Progenitor cell of endocrine pancreas (in vitro differentiated cells): ENCODE measurements at regions not wholly inside any gene's neighbourhood (a gene's known extent, or its start where the extent isn't known, plus 50 kb on each side); places are given as distances from the start of the nearest gene placed in this dataset.

Source experiments
- DNase-seq: peaks from one replicate; pipeline ENCODE4 v3.0.0; 2021; ENCODE audit warnings: low spot score; ENCODE audit not compliant: unreplicated experiment
- H3K27ac Mint-ChIP-seq: 2 replicates; pipeline ENCODE4 v1.8.0; 2021; ENCODE audit warnings: mild to moderate bottlenecking, moderate library complexity, mixed read lengths
- H3K27me3 Mint-ChIP-seq: 2 replicates; pipeline ENCODE4 v1.8.0; 2021; ENCODE audit warnings: mixed read lengths
- H3K36me3 Mint-ChIP-seq: 2 replicates; pipeline ENCODE4 v1.8.0; 2022; ENCODE audit warnings: mixed read lengths; ENCODE audit not compliant: insufficient read depth
- H3K4me1 Mint-ChIP-seq: 2 replicates; pipeline ENCODE4 v1.8.0; 2021; ENCODE audit warnings: low read depth, mixed read lengths
- H3K4me3 Mint-ChIP-seq: 2 replicates; pipeline ENCODE4 v1.8.0; 2021; ENCODE audit warnings: low read depth, mild to moderate bottlenecking, moderate library complexity, mixed read lengths
- H3K9me3 Mint-ChIP-seq: 2 replicates; pipeline ENCODE4 v1.8.0; 2021; ENCODE audit warnings: low read depth, mixed read lengths
- CTCF ChIP-seq: fragments of 200-600 bp; sonication (generic); IDR thresholded peaks from one replicate; pipeline ENCODE4 v1.5.0; 2021; ENCODE audit warnings: antibody characterized with exemption, mild to moderate bottlenecking; ENCODE audit not compliant: unreplicated experiment

DNA sequence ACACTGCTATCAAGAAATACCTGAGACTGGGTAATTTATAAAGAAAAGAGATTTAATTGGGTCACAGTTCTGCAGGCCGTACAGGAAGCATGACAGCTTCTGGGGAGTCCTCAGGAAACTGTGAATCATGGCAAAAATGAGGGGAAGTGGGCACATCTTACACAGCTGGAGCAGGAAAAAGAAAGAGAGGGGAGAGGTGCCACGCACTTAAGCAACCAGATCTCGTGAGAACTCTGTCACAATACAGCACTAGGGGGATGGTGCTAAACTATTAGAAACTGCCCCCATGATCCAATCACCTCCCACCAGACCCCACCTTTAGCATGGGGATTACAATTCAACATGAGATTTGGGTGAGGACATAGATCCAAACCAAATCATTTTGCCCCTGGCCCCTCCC lies 105.5 kb upstream of the CPLX2 start:
- DNase-seq, result no peak
- H3K27me3 Mint-ChIP-seq, result peaks cover 10% of the 10 kb centered on the region
- H3K27ac Mint-ChIP-seq, result no peak overlapping the region
- no peak overlapping the region for H3K4me3 Mint-ChIP-seq
- H3K9me3 Mint-ChIP-seq, result peaks cover 6% of the 10 kb centered on the region
- no peaks in the 10 kb centered on the region for H3K36me3 Mint-ChIP-seq
- no peak for TF ChIP-seq CTCF
- H3K4me1 Mint-ChIP-seq, result no peaks in the 10 kb centered on the region

DNA sequence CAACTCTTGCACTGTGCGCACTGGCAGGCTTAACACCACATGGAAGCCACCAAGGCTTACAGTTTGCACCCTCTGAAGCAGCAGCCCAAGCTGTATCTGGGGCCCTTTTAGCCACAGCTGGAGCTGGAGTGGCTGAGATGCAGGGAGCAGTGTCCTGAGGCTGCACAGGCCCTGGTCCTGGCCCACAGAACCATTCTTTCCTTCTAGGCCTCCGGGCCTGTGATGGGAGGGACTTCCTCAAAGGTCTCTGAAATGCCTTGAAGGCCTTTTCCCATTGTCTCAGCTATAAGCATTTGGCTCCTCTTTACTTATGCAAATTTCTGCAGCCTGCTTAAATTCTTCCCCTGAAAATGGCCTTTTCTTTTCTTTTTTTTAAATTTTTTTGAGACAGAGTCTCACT lies 104.4 kb upstream of the CPLX2 start:
- H3K9me3 Mint-ChIP-seq, result peaks cover 6% of the 10 kb centered on the region
- peaks cover 21% of the 10 kb centered on the region for H3K27me3 Mint-ChIP-seq
- H3K27ac Mint-ChIP-seq, result no peak overlapping the region
- H3K4me1 Mint-ChIP-seq, result no peaks in the 10 kb centered on the region
- H3K4me3 Mint-ChIP-seq, result no peak overlapping the region
- no peak for DNase-seq
- no peaks in the 10 kb centered on the region for H3K36me3 Mint-ChIP-seq
- no peak for TF ChIP-seq CTCF

- Mint-ChIP-seq H3K27ac (no peak overlapping the region), H3K36me3 (no peaks in the 10 kb centered on the region), H3K9me3 (peaks cover under 1% of the 10 kb centered on the region), H3K4me1 (no peaks in the 10 kb centered on the region), H3K4me3 (no peak overlapping the region), H3K27me3 (peaks cover 67% of the 10 kb centered on the region)
- no peak for TF ChIP-seq CTCF
- no peak for DNase-seq
Measured at GRCh38 chr5:175772747-175773533, 98.4 kb upstream of the CPLX2 start.

GRCh38 chr5:175773534-175774070 lies 97.8 kb upstream of the CPLX2 start:
- Mint-ChIP-seq H3K27me3 (peaks cover 67% of the 10 kb centered on the region), H3K4me1 (no peaks in the 10 kb centered on the region), H3K36me3 (no peaks in the 10 kb centered on the region), H3K27ac (no peak overlapping the region), H3K9me3 (no peaks in the 10 kb centered on the region), H3K4me3 (no peak overlapping the region)
- no peak for TF ChIP-seq CTCF
- DNase-seq, result no peak

- Mint-ChIP-seq H3K4me3 (no peak overlapping the region), H3K4me1 (no peaks in the 10 kb centered on the region)
- no peak for TF ChIP-seq CTCF
Measured at GRCh38 chr5:175775416-175775815, 96.0 kb upstream of the CPLX2 start.

More at GRCh38 chr5:175775416-175775815, 96.0 kb upstream of the CPLX2 start:
- H3K36me3 Mint-ChIP-seq, result no peaks in the 10 kb centered on the region
- H3K27me3 Mint-ChIP-seq, result peaks cover 67% of the 10 kb centered on the region
- no peak overlapping the region for H3K27ac Mint-ChIP-seq
- no peak for DNase-seq
- H3K9me3 Mint-ChIP-seq, result no peaks in the 10 kb centered on the region
